B cell (primary cell): ENCODE measurements at regions not wholly inside any gene's neighbourhood (a gene's known extent, or its start where the extent isn't known, plus 50 kb on each side); places are given as distances from the start of the nearest gene placed in this dataset.
"Not testable (repeated sequence)": the region's sequence is repeated elsewhere in the genome, so short reads cannot be mapped to it uniquely, and the experiment has no call there.

Source experiments
- ATAC-seq: fragments of 200-7000 bp; cut with Tn5 transposase; one replicate; pipeline ENCODE4 v1.10.0; 2021; ENCODE audit warnings: low read depth, mild to moderate bottlenecking, moderate number of reproducible peaks, moderate library complexity
- CTCF ChIA-PET: fragments of 350-600 bp; sonication (Branson Sonifier 250); formaldehyde crosslinking; loops from one replicate; lab custom pipeline; 2021; ENCODE audit warnings: antibody characterized with exemption, inconsistent platforms; lab: Charles Lee
- POLR2A ChIA-PET: fragments of 350-600 bp; sonication (Branson Sonifier 250); formaldehyde crosslinking; loops from one replicate; lab custom pipeline; 2021; ENCODE audit warnings: antibody characterized with exemption; lab: Charles Lee
- DNase-seq: peaks from one replicate; pipeline ENCODE4 v3.0.0; 2013
- H2AFZ ChIP-seq: 2 replicates; pipeline ENCODE4 v1.6.1; 2012; ENCODE audit warnings: mild to moderate bottlenecking, low read depth, low read length; ENCODE audit not compliant: insufficient read depth, poor library complexity, severe bottlenecking
- H3K27ac ChIP-seq, 2 donors: 1 replicate in 1 of 2; 2 replicates in 1 of 2; pipeline ENCODE4 v1.5.1; 2012 to 2013; ENCODE audit warnings: low read length in 2 of 2, mild to moderate bottlenecking in 2 of 2, moderate library complexity in 1 of 2
- H3K27me3 ChIP-seq, 4 experiments: fragments of 200-600 bp in 1 of 4; sonication (generic) in 1 of 4; replicated peaks in 1 of 4; 1 replicate in 2 of 4; 2 replicates in 2 of 4; pipeline versions ENCODE4 v1.6.1 to v1.7.0; 2013 to 2016; ENCODE audit warnings: low read length in 3 of 4, mild to moderate bottlenecking in 2 of 4, mixed read lengths in 1 of 4, moderate library complexity in 1 of 4; ENCODE audit not compliant: insufficient read depth in 4 of 4, control insufficient read depth in 3 of 4; ENCODE audit errors: control extremely low read depth in 1 of 4
- H3K36me3 ChIP-seq, 2 experiments: replicated peaks in 1 of 2; 1 replicate in 1 of 2; 2 replicates in 1 of 2; pipeline versions ENCODE4 v1.6.1 to v1.7.1; 2013; ENCODE audit warnings: low read length in 1 of 2; ENCODE audit not compliant: insufficient read depth in 2 of 2, control insufficient read depth in 1 of 2; ENCODE audit errors: control extremely low read depth in 1 of 2, extremely low read depth in 1 of 2
- H3K4me1 ChIP-seq, 2 donors: fragments of 200-600 bp in 1 of 2; sonication (generic) in 1 of 2; 1 replicate in 1 of 2; 2 replicates in 1 of 2; pipeline versions ENCODE4 v1.5.1 to v1.6.1; 2013 to 2017; ENCODE audit warnings: low read length in 2 of 2; ENCODE audit not compliant: control insufficient read depth in 2 of 2, insufficient read depth in 2 of 2
- H3K4me2 ChIP-seq: replicated peaks from 2 replicates; pipeline ENCODE3; 2012; ENCODE audit warnings: mild to moderate bottlenecking, low read depth, low read length; ENCODE audit not compliant: poor library complexity, severe bottlenecking
- H3K4me3 ChIP-seq, 5 experiments: fragments of 200-600 bp in 1 of 5; sonication (generic) in 1 of 5; 1 replicate in 3 of 5; 2 replicates in 2 of 5; pipeline versions ENCODE4 v1.5.1 to v1.7.0; 2011 to 2016; ENCODE audit warnings: low read length in 4 of 5, mild to moderate bottlenecking in 4 of 5, low read depth in 2 of 5, control low read depth in 1 of 5, moderate library complexity in 1 of 5; ENCODE audit not compliant: insufficient read depth in 1 of 5; ENCODE audit errors: control extremely low read depth in 1 of 5, extremely low read depth in 1 of 5
- H3K79me2 ChIP-seq: fragments of 200-600 bp; sonication (generic); one replicate; pipeline ENCODE4 v1.6.0; 2016; ENCODE audit warnings: low read length; ENCODE audit not compliant: control insufficient read depth, insufficient read depth
- H3K9ac ChIP-seq: fragments of 200-600 bp; sonication (generic); 2 replicates; pipeline ENCODE4 v1.6.1; 2017; ENCODE audit warnings: mild to moderate bottlenecking, low read length, moderate library complexity
- H3K9me3 ChIP-seq, 3 donors: one replicate each; pipeline versions ENCODE4 v1.6.1 to v1.7.1; 2013; ENCODE audit warnings: low read length in 2 of 3; ENCODE audit not compliant: control insufficient read depth in 2 of 3, insufficient read depth in 1 of 3; ENCODE audit errors: control extremely low read depth in 1 of 3
- H4K20me1 ChIP-seq: 2 replicates; pipeline ENCODE4 v1.6.0; 2012; ENCODE audit warnings: mild to moderate bottlenecking, low read length; ENCODE audit not compliant: insufficient read depth, control insufficient read depth, poor library complexity, severe bottlenecking
- H3K27ac Mint-ChIP-seq: one replicate; pipeline ENCODE4 v1.8.0; 2021; ENCODE audit warnings: mixed read lengths
- H3K27me3 Mint-ChIP-seq: one replicate; pipeline ENCODE4 v1.8.0; 2021; ENCODE audit warnings: mixed read lengths
- H3K4me1 Mint-ChIP-seq: one replicate; pipeline ENCODE4 v1.8.0; 2021; ENCODE audit warnings: mixed read lengths
- H3K4me3 Mint-ChIP-seq: one replicate; pipeline ENCODE4 v1.8.0; 2021; ENCODE audit warnings: mixed read lengths
- H3K9me3 Mint-ChIP-seq: one replicate; pipeline ENCODE4 v1.8.0; 2022; ENCODE audit warnings: mixed read lengths; ENCODE audit not compliant: insufficient read depth
- EZH2 ChIP-seq: IDR thresholded peaks from 2 replicates; pipeline ENCODE4 v1.6.1; 2012; ENCODE audit warnings: borderline replicate concordance, low read depth, mild to moderate bottlenecking, moderate library complexity, low read length; ENCODE audit not compliant: insufficient read depth, poor library complexity, severe bottlenecking
- WGBS: methylation state at CpG from one replicate; pipeline ENCODE4 v1.1.5; 2013; ENCODE audit warnings: missing lambda C conversion rate; ENCODE audit not compliant: insufficient coverage; 5-methylcytosine and 5-hydroxymethylcytosine counted together
- intact Hi-C: fragments of 100-400 bp; cut with micrococcal nuclease; formaldehyde crosslinking; loops from one replicate; pipeline ENCODE4 v1.10.0; 2022
- TF ChIP-seq, protein P1 (sequence below): fragments of 200-600 bp; IDR thresholded peaks from one replicate; pipeline ENCODE4 v1.8.0; 2022; ENCODE audit warnings: antibody characterized with exemption, mild to moderate bottlenecking

DNA sequence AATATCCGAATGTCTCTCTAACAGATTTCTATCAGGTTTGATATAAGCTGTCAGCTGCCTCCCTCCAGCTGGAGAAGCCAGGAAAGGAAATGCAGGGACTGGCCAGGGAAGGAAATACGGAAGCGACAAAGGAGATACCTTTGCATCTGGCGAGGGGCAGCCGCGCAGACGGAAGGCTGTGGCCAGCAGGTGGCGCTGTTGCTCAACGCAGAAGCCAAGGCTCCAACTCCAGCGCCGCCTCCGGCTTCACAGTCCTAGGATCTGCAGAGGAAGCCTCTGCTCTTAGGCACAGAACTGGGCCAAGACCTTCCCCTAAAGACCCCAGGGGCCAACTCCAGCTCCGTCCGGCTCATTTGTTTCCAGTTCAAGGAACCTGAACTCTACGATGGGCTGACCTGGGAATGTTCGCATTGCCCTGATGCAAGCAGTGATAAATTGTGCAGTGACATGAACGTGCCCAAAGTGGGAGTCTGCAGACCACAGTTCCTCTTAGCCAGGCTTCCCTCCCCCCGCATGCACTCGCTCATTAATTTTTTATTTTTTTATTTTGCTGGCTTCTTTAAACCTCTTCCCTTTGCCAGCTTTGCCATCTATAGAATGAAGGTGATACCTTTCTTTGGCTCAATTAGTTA lies 97.3 kb upstream of the LYZL2 start:
- H3K9ac ChIP-seq, POLR2A ChIA-PET, H3K4me1 ChIP-seq, H3K36me3 ChIP-seq, H3K9me3 ChIP-seq, H3K4me3 ChIP-seq, H3K9me3 Mint-ChIP-seq, H3K27ac Mint-ChIP-seq, H3K27ac ChIP-seq, H3K4me3 Mint-ChIP-seq, H4K20me1 ChIP-seq, H3K27me3 ChIP-seq, H3K79me2 ChIP-seq: not testable (repeated sequence)
- WGBS, result under 1% methylated on average over 16 of the region's 19 CpGs
- ATAC-seq (peak; percentile 88), DNase-seq (peak; percentile 82)
- H3K4me2 ChIP-seq, result peak overlapping the region; percentile 58
- Mint-ChIP-seq H3K27me3 (peaks cover 37% of the 10 kb centered on the region), H3K4me1 (peaks cover 19% of the 10 kb centered on the region)
- peak overlapping the region; percentile 66 for H2AFZ ChIP-seq
- intact Hi-C loops, result loop anchor here (1.0 to 2.0 kb wide), 2 partner anchors 40 to 1043 kb away; no protein-coding TSS in a partner anchor
- TF ChIP-seq, protein P1, sequence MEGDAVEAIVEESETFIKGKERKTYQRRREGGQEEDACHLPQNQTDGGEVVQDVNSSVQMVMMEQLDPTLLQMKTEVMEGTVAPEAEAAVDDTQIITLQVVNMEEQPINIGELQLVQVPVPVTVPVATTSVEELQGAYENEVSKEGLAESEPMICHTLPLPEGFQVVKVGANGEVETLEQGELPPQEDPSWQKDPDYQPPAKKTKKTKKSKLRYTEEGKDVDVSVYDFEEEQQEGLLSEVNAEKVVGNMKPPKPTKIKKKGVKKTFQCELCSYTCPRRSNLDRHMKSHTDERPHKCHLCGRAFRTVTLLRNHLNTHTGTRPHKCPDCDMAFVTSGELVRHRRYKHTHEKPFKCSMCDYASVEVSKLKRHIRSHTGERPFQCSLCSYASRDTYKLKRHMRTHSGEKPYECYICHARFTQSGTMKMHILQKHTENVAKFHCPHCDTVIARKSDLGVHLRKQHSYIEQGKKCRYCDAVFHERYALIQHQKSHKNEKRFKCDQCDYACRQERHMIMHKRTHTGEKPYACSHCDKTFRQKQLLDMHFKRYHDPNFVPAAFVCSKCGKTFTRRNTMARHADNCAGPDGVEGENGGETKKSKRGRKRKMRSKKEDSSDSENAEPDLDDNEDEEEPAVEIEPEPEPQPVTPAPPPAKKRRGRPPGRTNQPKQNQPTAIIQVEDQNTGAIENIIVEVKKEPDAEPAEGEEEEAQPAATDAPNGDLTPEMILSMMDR, result peak; percentile 83
- CTCF ChIA-PET, result interaction anchor here (1.0 to 4.5 kb wide), 7 partner anchors 10 to 1083 kb away, joined by 3 to 30 read pairs (median 5); no protein-coding TSS in a partner anchor

- WGBS, result 93% methylated on average over 10 of the region's 10 CpGs
- H3K27ac Mint-ChIP-seq, result no peak overlapping the region
- no peak overlapping the region for H3K27ac ChIP-seq
- H3K4me1 ChIP-seq, result peaks cover 6 to 7% of the 10 kb centered on the region in 2 donors
- no peaks in the 10 kb centered on the region for H3K79me2 ChIP-seq
- H3K9me3 Mint-ChIP-seq, result no peaks in the 10 kb centered on the region
- H2AFZ ChIP-seq, result no peak overlapping the region
- no peak overlapping the region for H3K9ac ChIP-seq
- H3K4me3 Mint-ChIP-seq, result no peak overlapping the region
- ATAC-seq (no peak), DNase-seq (no peak)
- no peaks in the 10 kb centered on the region for H3K9me3 ChIP-seq
- no peak overlapping the region for H3K4me3 ChIP-seq
- no peak overlapping the region for H3K4me2 ChIP-seq
- H3K36me3 ChIP-seq, result no peaks in the 10 kb centered on the region
- peaks cover 34% of the 10 kb centered on the region for H3K27me3 Mint-ChIP-seq
- POLR2A ChIA-PET, result no interaction called here
- peaks cover 19% of the 10 kb centered on the region for H3K4me1 Mint-ChIP-seq
- no peaks in the 10 kb centered on the region for H4K20me1 ChIP-seq
- TF ChIP-seq, protein P1, result no peak
- no peak for TF ChIP-seq EZH2
- CTCF ChIA-PET, result interaction anchor here (1.0 to 4.5 kb wide), 6 partner anchors 12 to 1082 kb away, joined by 3 to 30 read pairs (median 4); no protein-coding TSS in a partner anchor
- peaks cover 0 to 6% (median 1%) of the 10 kb centered on the region in 4 experiments for H3K27me3 ChIP-seq
- intact Hi-C loops, result loop anchor here (2.0 kb wide), 1 partner anchor 39 kb away; no protein-coding TSS in a partner anchor
These were observed 96.1 kb upstream of the LYZL2 start for GRCh38 chr10:30725661-30726060.
